Mesendoderm (in vitro differentiated cells): ENCODE measurements at regions not wholly inside any gene's neighbourhood (a gene's known extent, or its start where the extent isn't known, plus 50 kb on each side); places are given as distances from the start of the nearest gene placed in this dataset.
"Not testable (repeated sequence)": the region's sequence is repeated elsewhere in the genome, so short reads cannot be mapped to it uniquely, and the experiment has no call there.

Experiments used
- DNase-seq: peaks from one replicate; pipeline ENCODE4 v3.0.0; 2013
- H2AK5ac ChIP-seq: 2 replicates; pipeline ENCODE4 v1.6.1; 2013; ENCODE audit warnings: low read length, inconsistent platforms
- H2BK120ac ChIP-seq: 2 replicates; pipeline ENCODE4 v1.6.1; 2013; ENCODE audit warnings: low read depth, mild to moderate bottlenecking, low read length, moderate library complexity, mixed read lengths
- H2BK15ac ChIP-seq: replicated peaks from 2 replicates; pipeline ENCODE4 v1.6.1; 2013; ENCODE audit warnings: low read depth, mild to moderate bottlenecking, moderate library complexity
- H2BK5ac ChIP-seq: 2 replicates; pipeline ENCODE4 v1.6.1; 2013; ENCODE audit warnings: low read length, inconsistent platforms
- H3K18ac ChIP-seq: 2 replicates; pipeline ENCODE4 v1.6.1; 2013; ENCODE audit warnings: mild to moderate bottlenecking, low read length, mixed read lengths
- H3K23ac ChIP-seq: one replicate; pipeline ENCODE4 v1.6.1; 2013; ENCODE audit warnings: low read length
- H3K27ac ChIP-seq: 2 replicates; pipeline ENCODE4 v1.5.1; 2013; ENCODE audit warnings: low read depth, mild to moderate bottlenecking, inconsistent platforms, low read length, moderate library complexity
- H3K27me3 ChIP-seq: 2 replicates; pipeline ENCODE4 v1.6.1; 2013; ENCODE audit warnings: low read length, control low read depth, mild to moderate bottlenecking, inconsistent platforms; ENCODE audit not compliant: insufficient read depth, poor library complexity
- H3K36me3 ChIP-seq: 2 replicates; pipeline ENCODE4 v1.6.1; 2013; ENCODE audit warnings: low read length, inconsistent platforms; ENCODE audit not compliant: control insufficient read depth, insufficient read depth
- H3K4ac ChIP-seq: one replicate; pipeline ENCODE4 v1.6.1; 2013; ENCODE audit warnings: low read depth, mild to moderate bottlenecking, low read length, moderate library complexity
- H3K4me1 ChIP-seq: 2 replicates; pipeline ENCODE4 v1.6.1; 2013; ENCODE audit warnings: low read depth, low read length, inconsistent platforms; ENCODE audit not compliant: control insufficient read depth
- H3K4me2 ChIP-seq: 2 replicates; pipeline ENCODE4 v1.6.1; 2013; ENCODE audit warnings: low read length
- H3K4me3 ChIP-seq: 2 replicates; pipeline ENCODE4 v1.5.1; 2013; ENCODE audit warnings: mild to moderate bottlenecking, low read length
- H3K56ac ChIP-seq: one replicate; pipeline ENCODE4 v1.6.1; 2013; ENCODE audit warnings: low read length
- H3K79me1 ChIP-seq: 2 replicates; pipeline ENCODE4 v1.6.1; 2013; ENCODE audit warnings: low read length, inconsistent platforms
- H3K79me2 ChIP-seq: 2 replicates; pipeline ENCODE4 v1.6.1; 2013; ENCODE audit warnings: mild to moderate bottlenecking, low read length; ENCODE audit not compliant: control insufficient read depth, insufficient read depth
- H3K9ac ChIP-seq: 2 replicates; pipeline ENCODE4 v1.6.1; 2013; ENCODE audit warnings: low read length, inconsistent platforms
- H4K5ac ChIP-seq: one replicate; pipeline ENCODE4 v1.6.1; 2013; ENCODE audit warnings: low read length
- H4K8ac ChIP-seq: one replicate; pipeline ENCODE4 v1.6.1; 2013; ENCODE audit warnings: low read depth, mild to moderate bottlenecking, control low read depth, low read length, moderate library complexity
- WGBS: extraction: QIAGEN DNeasy Blood & Tissue Kit; methylation state at CpG from one replicate; pipeline ENCODE4 v1.1.7; 2013; ENCODE audit warnings: low lambda C conversion rate, missing lambda C conversion rate; ENCODE audit not compliant: insufficient coverage; ENCODE audit errors: extremely low coverage; 5-methylcytosine and 5-hydroxymethylcytosine counted together

- no peaks in the 10 kb centered on the region for H3K36me3 ChIP-seq
- no CpG with 5 or more reads among the region's 3 CpGs for WGBS
- no peak overlapping the region for H3K4me2 ChIP-seq
- H4K8ac ChIP-seq: no peak overlapping the region
- H2BK15ac ChIP-seq: no peak overlapping the region
- no peak overlapping the region for H3K9ac ChIP-seq
- H3K79me2 ChIP-seq: no peaks in the 10 kb centered on the region
- DNase-seq: no peak
- no peak overlapping the region for H2AK5ac ChIP-seq
- H2BK5ac ChIP-seq: no peak overlapping the region
- H3K56ac ChIP-seq: no peak overlapping the region
- no peaks in the 10 kb centered on the region for H3K4me1 ChIP-seq
- H4K5ac ChIP-seq: no peak overlapping the region
- H3K4me3 ChIP-seq: no peak overlapping the region
- H3K79me1 ChIP-seq: no peaks in the 10 kb centered on the region
- H3K27ac ChIP-seq: no peak overlapping the region
- no peak overlapping the region for H3K18ac ChIP-seq
- H2BK120ac ChIP-seq: no peak overlapping the region
- H3K27me3 ChIP-seq: no peaks in the 10 kb centered on the region
- H3K23ac ChIP-seq: no peak overlapping the region
- H3K4ac ChIP-seq: no peak overlapping the region
Observed at GRCh38 chr1:30159015-30159414, 564.4 kb downstream of the MATN1 start.

DNA sequence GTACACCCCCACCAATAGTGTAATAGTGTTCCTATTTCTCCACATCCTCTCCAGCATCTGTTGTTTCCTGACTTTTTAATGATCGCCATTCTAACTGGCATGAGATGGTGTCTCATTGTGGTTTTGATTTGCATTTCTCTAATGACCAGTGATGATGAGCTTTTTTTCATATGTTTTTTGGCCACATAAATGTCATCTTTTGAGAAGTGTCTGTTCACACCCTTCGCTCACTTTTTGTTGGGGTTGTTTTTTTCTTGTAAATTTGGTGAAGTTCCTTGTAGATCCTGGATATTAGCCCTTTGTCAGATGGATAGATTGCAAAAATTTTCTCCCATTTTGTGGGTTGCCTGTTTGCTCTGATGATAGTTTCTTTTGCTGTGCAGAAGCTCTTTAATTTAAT, 567.7 kb downstream of the MATN1 start:
- H3K27ac ChIP-seq, H2AK5ac ChIP-seq, H3K79me1 ChIP-seq, H3K36me3 ChIP-seq, H3K23ac ChIP-seq, H3K4ac ChIP-seq, H3K18ac ChIP-seq, H3K4me1 ChIP-seq, DNase-seq, H4K8ac ChIP-seq, H2BK120ac ChIP-seq, H3K9ac ChIP-seq, H3K56ac ChIP-seq, H3K4me2 ChIP-seq, H2BK15ac ChIP-seq, H3K4me3 ChIP-seq, H3K27me3 ChIP-seq, H4K5ac ChIP-seq, H3K79me2 ChIP-seq, H2BK5ac ChIP-seq: not testable (repeated sequence)
- WGBS: no CpG with 5 or more reads among the region's 2 CpGs

GRCh38 chr1:30155253-30155652, 568.1 kb downstream of the MATN1 start:
- not testable (repeated sequence) for H2BK15ac ChIP-seq, H3K27me3 ChIP-seq
- WGBS: no CpG with 5 or more reads among the region's 3 CpGs

DNA sequence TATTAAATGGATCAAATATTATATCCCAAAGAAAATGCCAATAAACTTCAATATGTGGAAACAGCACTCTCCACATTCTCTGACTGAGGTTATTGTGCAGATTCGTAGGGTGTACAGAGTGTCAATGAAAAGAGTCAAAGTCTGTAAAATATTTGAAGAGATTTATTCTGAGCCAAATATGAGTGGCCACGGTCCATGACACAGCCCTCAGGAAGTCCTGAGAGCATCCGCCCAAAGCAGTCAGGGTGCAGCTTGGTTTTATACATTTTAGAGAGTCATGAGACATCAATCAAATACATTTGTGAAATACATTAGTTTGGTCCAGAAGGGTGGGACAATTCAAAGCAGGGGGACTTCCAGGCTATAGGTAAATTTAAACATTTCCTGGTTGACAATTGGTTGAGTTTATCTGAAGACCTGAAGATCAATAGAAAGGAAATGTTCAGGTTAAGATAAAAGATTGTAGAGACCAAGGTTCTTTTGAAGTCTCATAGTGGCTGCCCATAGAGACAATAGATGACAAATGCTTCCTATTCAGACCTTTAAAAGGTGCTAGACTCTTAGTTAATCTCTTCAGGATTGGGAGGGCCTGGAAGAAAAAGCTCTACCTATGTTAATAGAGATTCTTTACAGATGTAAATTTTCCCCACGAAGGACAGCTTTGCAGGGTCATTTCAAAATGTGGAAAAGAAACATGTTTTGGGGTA, 569.5 kb downstream of the MATN1 start:
- H3K4me1 ChIP-seq: no peaks in the 10 kb centered on the region
- no peak overlapping the region for H3K56ac ChIP-seq
- WGBS: no CpG with 5 or more reads among the region's 4 CpGs
- H3K79me2 ChIP-seq: no peaks in the 10 kb centered on the region
- H3K23ac ChIP-seq: no peak overlapping the region
- no peak overlapping the region for H4K8ac ChIP-seq
- no peaks in the 10 kb centered on the region for H3K36me3 ChIP-seq
- peak overlapping the region; percentile 15 for H3K27ac ChIP-seq
- peak overlapping the region; percentile 77 for H2BK5ac ChIP-seq
- H3K27me3 ChIP-seq: no peaks in the 10 kb centered on the region
- no peak overlapping the region for H4K5ac ChIP-seq
- H3K79me1 ChIP-seq: no peaks in the 10 kb centered on the region
- no peak overlapping the region for H3K9ac ChIP-seq
- no peak overlapping the region for H3K18ac ChIP-seq
- no peak overlapping the region for H3K4me3 ChIP-seq
- H2BK15ac ChIP-seq: no peak overlapping the region
- peak overlapping the region; percentile 91 for H3K4ac ChIP-seq
- H2AK5ac ChIP-seq: no peak overlapping the region
- DNase-seq: peak; percentile 77
- H2BK120ac ChIP-seq: no peak overlapping the region
- H3K4me2 ChIP-seq: no peak overlapping the region

More at GRCh38 chr1:30155253-30155652, 568.1 kb downstream of the MATN1 start:
- not testable (repeated sequence) for H3K23ac ChIP-seq, H3K36me3 ChIP-seq, H3K4me1 ChIP-seq, H3K27ac ChIP-seq, H3K56ac ChIP-seq, H4K8ac ChIP-seq, H3K9ac ChIP-seq, H3K4me3 ChIP-seq, H4K5ac ChIP-seq, DNase-seq, H2BK120ac ChIP-seq, H3K79me2 ChIP-seq, H3K18ac ChIP-seq, H3K4me2 ChIP-seq, H2BK5ac ChIP-seq, H3K4ac ChIP-seq, H3K79me1 ChIP-seq, H2AK5ac ChIP-seq

GRCh38 chr1:30151826-30152225, 571.6 kb downstream of the MATN1 start:
- no peak overlapping the region for H3K27ac ChIP-seq
- H4K5ac ChIP-seq: no peak overlapping the region
- no peak overlapping the region for H3K18ac ChIP-seq
- H3K9ac ChIP-seq: no peak overlapping the region
- no peak overlapping the region for H3K4me3 ChIP-seq
- no peak overlapping the region for H3K4me2 ChIP-seq
- no peak overlapping the region for H2BK15ac ChIP-seq
- no CpG with 5 or more reads among the region's 1 CpG for WGBS
- no peak overlapping the region for H4K8ac ChIP-seq
- no peak for DNase-seq
- H3K4me1 ChIP-seq: no peaks in the 10 kb centered on the region
- no peak overlapping the region for H2BK120ac ChIP-seq
- no peak overlapping the region for H3K56ac ChIP-seq
- no peak overlapping the region for H2BK5ac ChIP-seq
- no peak overlapping the region for H3K23ac ChIP-seq
- no peaks in the 10 kb centered on the region for H3K79me2 ChIP-seq
- no peaks in the 10 kb centered on the region for H3K27me3 ChIP-seq
- H3K36me3 ChIP-seq: no peaks in the 10 kb centered on the region
- H3K4ac ChIP-seq: no peak overlapping the region
- H3K79me1 ChIP-seq: no peaks in the 10 kb centered on the region
- no peak overlapping the region for H2AK5ac ChIP-seq

DNA sequence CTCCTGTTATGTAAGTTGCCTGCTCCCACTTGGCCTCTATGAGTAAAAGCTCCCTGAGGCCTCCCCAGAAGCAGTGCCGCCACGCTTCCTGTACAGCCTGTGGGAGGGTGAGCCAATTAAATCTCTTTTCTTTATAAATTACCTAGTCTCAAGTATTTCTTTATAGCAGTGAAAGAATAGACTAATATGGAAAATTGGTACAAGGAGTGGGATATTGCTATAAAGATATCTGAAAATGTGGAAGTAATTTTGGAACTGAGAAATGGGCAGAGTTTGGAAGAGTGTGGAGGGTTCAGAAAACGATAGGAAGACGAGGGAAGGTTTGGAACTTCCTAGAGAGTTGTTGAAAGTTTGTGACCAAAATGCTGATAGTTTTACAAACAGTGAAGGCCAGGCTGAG, 572.3 kb downstream of the MATN1 start:
- Histone ChIP-seq H3K4ac (no peak overlapping the region), H2BK15ac (no peak overlapping the region), H3K23ac (no peak overlapping the region), H3K56ac (no peak overlapping the region), H3K27ac (no peak overlapping the region), H3K4me2 (no peak overlapping the region), H3K79me2 (no peaks in the 10 kb centered on the region), H4K8ac (no peak overlapping the region), H3K18ac (no peak overlapping the region), H3K9ac (no peak overlapping the region), H2BK5ac (no peak overlapping the region), H4K5ac (no peak overlapping the region), H3K27me3 (no peaks in the 10 kb centered on the region), H3K36me3 (no peaks in the 10 kb centered on the region), H3K4me3 (no peak overlapping the region), H3K4me1 (no peaks in the 10 kb centered on the region), H3K79me1 (no peaks in the 10 kb centered on the region), H2AK5ac (no peak overlapping the region), H2BK120ac (no peak overlapping the region)
- WGBS: no CpG with 5 or more reads among the region's 4 CpGs
- DNase-seq: no peak
